ENCODE measurements at regions not wholly inside any gene's neighbourhood (a gene's known extent, or its start where the extent isn't known, plus 50 kb on each side); places are given as distances from the start of the nearest gene placed in this dataset.

GRCh38 chr5:118544887-118545449 lies 443.4 kb downstream of the DTWD2 start:
- intact Hi-C loops (cut with DNase I) = no loop called here
- H3K4me1 ChIP-seq = no peaks in the 10 kb centered on the region
- H3K36me3 ChIP-seq = no peaks in the 10 kb centered on the region
- no peaks in the 10 kb centered on the region for H3K27me3 ChIP-seq
- no peak for TF ChIP-seq POLR2A (IDR thresholded peaks at IDR 0.05)
- TF ChIP-seq POLR2AphosphoS5 (IDR thresholded peaks at IDR 0.05; ENCODE audit: insufficient read depth in 1 of 2, low read depth in 1 of 2) = no peak
- TF ChIP-seq, protein P1, sequence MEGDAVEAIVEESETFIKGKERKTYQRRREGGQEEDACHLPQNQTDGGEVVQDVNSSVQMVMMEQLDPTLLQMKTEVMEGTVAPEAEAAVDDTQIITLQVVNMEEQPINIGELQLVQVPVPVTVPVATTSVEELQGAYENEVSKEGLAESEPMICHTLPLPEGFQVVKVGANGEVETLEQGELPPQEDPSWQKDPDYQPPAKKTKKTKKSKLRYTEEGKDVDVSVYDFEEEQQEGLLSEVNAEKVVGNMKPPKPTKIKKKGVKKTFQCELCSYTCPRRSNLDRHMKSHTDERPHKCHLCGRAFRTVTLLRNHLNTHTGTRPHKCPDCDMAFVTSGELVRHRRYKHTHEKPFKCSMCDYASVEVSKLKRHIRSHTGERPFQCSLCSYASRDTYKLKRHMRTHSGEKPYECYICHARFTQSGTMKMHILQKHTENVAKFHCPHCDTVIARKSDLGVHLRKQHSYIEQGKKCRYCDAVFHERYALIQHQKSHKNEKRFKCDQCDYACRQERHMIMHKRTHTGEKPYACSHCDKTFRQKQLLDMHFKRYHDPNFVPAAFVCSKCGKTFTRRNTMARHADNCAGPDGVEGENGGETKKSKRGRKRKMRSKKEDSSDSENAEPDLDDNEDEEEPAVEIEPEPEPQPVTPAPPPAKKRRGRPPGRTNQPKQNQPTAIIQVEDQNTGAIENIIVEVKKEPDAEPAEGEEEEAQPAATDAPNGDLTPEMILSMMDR (IDR thresholded peaks at IDR 0.05) = no peak
- H3K27ac ChIP-seq = no peak overlapping the region
- no peaks in the 10 kb centered on the region for H3K9me3 ChIP-seq
- DNase-seq (ENCODE audit: extremely low spot score in 2 of 2) = no peak
- H3K4me3 ChIP-seq = no peak overlapping the region

DNA sequence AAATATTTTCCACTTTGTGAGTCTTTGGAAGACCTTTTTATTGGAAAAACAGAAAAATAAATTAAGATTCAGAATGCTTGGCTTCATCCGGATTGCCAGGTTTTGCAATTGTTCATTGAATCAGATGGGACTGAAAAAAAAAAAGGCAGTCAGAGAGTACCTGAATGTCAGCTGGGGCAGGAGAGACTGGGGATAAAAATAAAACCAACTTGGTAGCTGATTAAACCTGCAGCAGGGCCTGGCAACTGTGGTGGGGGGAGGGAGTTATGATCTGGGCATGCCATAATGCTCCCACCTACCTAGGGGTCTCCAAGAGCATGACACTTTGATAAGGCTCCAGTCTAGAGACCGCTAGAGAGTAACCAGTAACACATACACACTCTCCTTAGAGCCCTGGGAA lies 454.4 kb downstream of the DTWD2 start:
- Histone ChIP-seq H3K4me3 (no peak overlapping the region), H3K36me3 (no peaks in the 10 kb centered on the region), H3K4me1 (no peaks in the 10 kb centered on the region), H3K9me3 (no peaks in the 10 kb centered on the region), H3K27me3 (no peaks in the 10 kb centered on the region), H3K27ac (no peak overlapping the region)
- TF ChIP-seq POLR2AphosphoS5 (IDR thresholded peaks at IDR 0.05; ENCODE audit: insufficient read depth in 1 of 2, low read depth in 1 of 2) (no peak), POLR2A (IDR thresholded peaks at IDR 0.05) (no peak)
- TF ChIP-seq, protein P1 (IDR thresholded peaks at IDR 0.05) = no peak
- intact Hi-C loops (cut with DNase I) = no loop called here
- no peak for DNase-seq (ENCODE audit: extremely low spot score in 2 of 2)

DNA sequence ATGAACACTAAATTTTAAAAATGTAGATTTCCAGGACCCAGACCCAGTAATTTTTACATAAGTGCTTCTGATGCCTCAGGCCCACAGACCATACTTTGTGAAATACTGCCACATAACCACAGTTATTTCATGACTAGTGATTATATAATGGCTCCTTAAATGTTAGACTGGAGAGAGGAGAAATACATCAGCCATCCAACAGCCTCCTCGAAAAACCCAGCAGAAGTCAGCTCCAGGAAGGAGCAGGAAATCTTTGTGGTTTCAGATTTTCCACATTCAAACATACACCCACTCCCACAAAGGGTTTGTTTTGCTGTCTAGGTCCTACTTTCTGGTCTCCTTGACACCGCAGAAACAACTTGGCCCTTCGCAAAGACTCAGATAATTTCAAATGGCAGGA lies 455.2 kb downstream of the DTWD2 start:
- DNase-seq (ENCODE audit: extremely low spot score in 2 of 2) = no peak
- H3K4me3 ChIP-seq = no peak overlapping the region
- no peaks in the 10 kb centered on the region for H3K9me3 ChIP-seq
- no peaks in the 10 kb centered on the region for H3K27me3 ChIP-seq
- no peaks in the 10 kb centered on the region for H3K36me3 ChIP-seq
- no peak overlapping the region for H3K27ac ChIP-seq
- no peak for TF ChIP-seq POLR2A (IDR thresholded peaks at IDR 0.05)
- TF ChIP-seq POLR2AphosphoS5 (IDR thresholded peaks at IDR 0.05; ENCODE audit: insufficient read depth in 1 of 2, low read depth in 1 of 2) = no peak
- TF ChIP-seq, protein P1 (IDR thresholded peaks at IDR 0.05) = no peak
- H3K4me1 ChIP-seq = no peaks in the 10 kb centered on the region
- intact Hi-C loops (cut with DNase I) = no loop called here

GRCh38 chr5:118531276-118531675 lies 457.1 kb downstream of the DTWD2 start:
- Histone ChIP-seq H3K27ac (no peak overlapping the region), H3K9me3 (no peaks in the 10 kb centered on the region), H3K4me3 (no peak overlapping the region), H3K36me3 (no peaks in the 10 kb centered on the region), H3K27me3 (no peaks in the 10 kb centered on the region), H3K4me1 (no peaks in the 10 kb centered on the region)
- no peak for DNase-seq (ENCODE audit: extremely low spot score in 2 of 2)
- intact Hi-C loops (cut with DNase I) = no loop called here
- no peak for TF ChIP-seq POLR2A (IDR thresholded peaks at IDR 0.05)
- TF ChIP-seq, protein P1 (IDR thresholded peaks at IDR 0.05) = no peak
- no peak for TF ChIP-seq POLR2AphosphoS5 (IDR thresholded peaks at IDR 0.05; ENCODE audit: insufficient read depth in 1 of 2, low read depth in 1 of 2)

DNA sequence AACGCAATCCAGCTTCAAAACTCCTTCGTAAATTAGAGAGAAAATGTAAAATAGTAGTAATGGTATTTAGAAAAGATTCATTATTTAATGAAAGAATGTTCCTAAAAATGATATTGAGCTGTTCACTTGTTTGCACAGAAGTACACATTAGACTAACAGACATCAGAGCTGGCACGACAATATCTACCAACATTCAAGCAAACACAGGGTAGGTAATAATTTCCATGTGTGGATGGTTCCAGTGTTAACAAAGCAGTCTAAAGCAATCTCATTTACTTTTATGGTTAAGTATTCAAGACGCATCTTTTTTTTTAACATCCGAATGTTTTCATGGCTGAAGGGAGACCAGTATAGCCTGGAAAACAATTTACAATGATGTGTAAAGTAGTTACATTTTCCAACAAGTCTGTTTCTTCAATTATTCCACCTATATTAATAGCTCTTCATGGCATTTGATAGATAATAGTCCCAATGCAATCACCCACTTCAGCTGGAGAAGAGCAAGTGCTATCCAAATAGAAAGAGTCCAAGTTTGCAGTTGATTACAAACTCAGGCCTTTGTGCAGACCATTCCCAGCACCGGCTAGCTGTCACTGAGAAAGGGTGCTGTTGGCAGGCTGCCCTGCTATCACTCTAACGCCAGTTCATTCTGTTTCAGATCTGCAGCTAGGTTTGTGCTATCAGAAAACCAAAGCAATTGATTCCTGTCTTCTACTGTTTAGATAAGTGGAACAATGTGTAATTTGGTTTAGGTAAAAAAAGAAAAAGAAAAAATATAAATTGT lies 458.8 kb downstream of the DTWD2 start:
- H3K9me3 ChIP-seq = no peaks in the 10 kb centered on the region
- no peak overlapping the region for H3K4me3 ChIP-seq
- H3K36me3 ChIP-seq = no peaks in the 10 kb centered on the region
- intact Hi-C loops (cut with DNase I) = no loop called here
- no peaks in the 10 kb centered on the region for H3K4me1 ChIP-seq
- DNase-seq (ENCODE audit: extremely low spot score in 2 of 2) = no peak
- no peaks in the 10 kb centered on the region for H3K27me3 ChIP-seq
- H3K27ac ChIP-seq = no peak overlapping the region
- TF ChIP-seq POLR2AphosphoS5 (IDR thresholded peaks at IDR 0.05; ENCODE audit: insufficient read depth in 1 of 2, low read depth in 1 of 2) = no peak
- TF ChIP-seq, protein P1 (IDR thresholded peaks at IDR 0.05) = no peak
- TF ChIP-seq POLR2A (IDR thresholded peaks at IDR 0.05) = no peak

All from vagina (tissue), 2 donors.